ENCODE measurements at regions not wholly inside any gene's neighbourhood (a gene's known extent, or its start where the extent isn't known, plus 50 kb on each side); places are given as distances from the start of the nearest gene placed in this dataset.

DNA sequence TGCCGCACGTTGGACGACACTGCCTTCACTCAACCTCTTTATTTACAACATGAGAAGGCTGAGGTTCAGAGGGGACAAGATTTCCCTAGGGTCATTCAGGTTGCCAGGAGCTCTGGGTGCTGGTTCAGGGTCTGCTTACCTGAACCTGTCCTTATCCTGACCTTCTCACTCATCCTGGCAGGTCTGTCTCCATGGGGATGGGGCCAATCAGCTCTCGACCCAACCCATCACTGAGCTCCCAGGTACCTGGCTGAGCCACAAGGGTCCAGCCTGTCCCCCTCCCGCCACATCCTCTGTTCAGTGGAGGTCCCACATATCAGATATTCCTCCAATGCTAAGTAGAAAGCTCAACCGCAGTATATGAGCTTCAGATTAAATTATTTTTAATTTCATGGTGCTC, 225.6 kb downstream of the ANKRD60 start:
- BruUV-seq (replicated peaks) = no TSS peak
- POLR2A ChIA-PET = no interaction called here
- H3K9ac ChIP-seq (replicated peaks; ENCODE audit: extremely low read depth, insufficient read depth, low read length) = no peak overlapping the region
- H3K27ac ChIP-seq (ENCODE audit: insufficient read depth, low read depth, low read length) = no peak overlapping the region
- no peaks in the 10 kb centered on the region for H3K9me3 ChIP-seq (replicated peaks; ENCODE audit: control insufficient read depth, insufficient read depth, low read length)
- intact Hi-C loops (cut with micrococcal nuclease) = no loop called here
- H3K4me3 ChIP-seq (replicated peaks in 1 of 3; ENCODE audit: insufficient read depth in 1 of 3, low read depth in 1 of 3, low read length in 3 of 3) = no peak overlapping the region
- DNase-seq (ENCODE audit: low read depth, low spot score) (no peak), FAIRE-seq (no peak)
- CTCF ChIA-PET = interaction anchor here (1.7 kb wide), 1 partner anchor 380 kb away, joined by 4 read pairs; no protein-coding TSS in a partner anchor
- no peak overlapping the region for H2AFZ ChIP-seq (ENCODE audit: low read depth, low read length)
- no peaks in the 10 kb centered on the region for H3K79me2 ChIP-seq (ENCODE audit: control insufficient read depth, insufficient read depth, low read length)
- no peaks in the 10 kb centered on the region for H3K36me3 ChIP-seq (ENCODE audit: control insufficient read depth in 2 of 2, extremely low read depth in 1 of 2, insufficient read depth in 2 of 2, low read length in 2 of 2)
- no peaks in the 10 kb centered on the region for H3K4me1 ChIP-seq (ENCODE audit: control insufficient read depth, extremely low read depth, insufficient read depth, low read length)
- H4K20me1 ChIP-seq (replicated peaks; ENCODE audit: control insufficient read depth, extremely low read depth, insufficient read depth, low read length) = no peaks in the 10 kb centered on the region
- dilution Hi-C loops (cut with MboI; ENCODE audit: extremely low pct_ligation_motif_present, low sequenced_read_pairs) = no loop called here
- no peak overlapping the region for H3K4me2 ChIP-seq (ENCODE audit: insufficient read depth, low read length)
- no peak for TF ChIP-seq POLR2A (IDR thresholded peaks at IDR 0.05; ENCODE audit: low read depth, low read length)
- no peak for TF ChIP-seq CTCF (IDR thresholded peaks at IDR 0.05; ENCODE audit: extremely low read depth in 1 of 2, insufficient read depth in 1 of 2, low read depth in 1 of 2, low read length in 2 of 2)
- TF ChIP-seq MYC (IDR thresholded peaks at IDR 0.05; ENCODE audit: low read depth, low read length) = no peak
- TF ChIP-seq POLR2AphosphoS5 (IDR thresholded peaks at IDR 0.05; ENCODE audit: insufficient read depth, low read depth, low read length) = no peak
- TF ChIP-seq FOS (IDR thresholded peaks at IDR 0.05; ENCODE audit: borderline replicate concordance, insufficient read depth, low read length) = no peak
- TF ChIP-seq EZH2 (IDR thresholded peaks at IDR 0.05; ENCODE audit: borderline replicate concordance, low read depth, low read length, severe bottlenecking) = no peak
- no peak for TF ChIP-seq JUN (IDR thresholded peaks at IDR 0.05; ENCODE audit: borderline replicate concordance, insufficient read depth, insufficient read length, low read depth)
- TF ChIP-seq, protein P1, sequence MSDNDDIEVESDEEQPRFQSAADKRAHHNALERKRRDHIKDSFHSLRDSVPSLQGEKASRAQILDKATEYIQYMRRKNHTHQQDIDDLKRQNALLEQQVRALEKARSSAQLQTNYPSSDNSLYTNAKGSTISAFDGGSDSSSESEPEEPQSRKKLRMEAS (IDR thresholded peaks at IDR 0.05; ENCODE audit: insufficient read depth, insufficient read length) = no peak
- no peak for TF ChIP-seq GATA2 (IDR thresholded peaks at IDR 0.05; ENCODE audit: insufficient read depth, insufficient read length, low read depth, low read length)
- no peaks in the 10 kb centered on the region for H3K9me1 ChIP-seq (replicated peaks; ENCODE audit: control insufficient read depth, extremely low read depth, insufficient read depth, low read length)
- H3K27me3 ChIP-seq (ENCODE audit: control insufficient read depth in 2 of 2, insufficient read depth in 2 of 2, low read length in 2 of 2) = peaks cover 2 to 10% of the 10 kb centered on the region in 2 experiments
